ENCODE measurements at regions not wholly inside any gene's neighbourhood (a gene's known extent, or its start where the extent isn't known, plus 50 kb on each side); places are given as distances from the start of the nearest gene placed in this dataset.

GRCh38 chr18:46318356-46318755, 214.2 kb downstream of the HAUS1 start:
- CTCF ChIA-PET: interaction anchor here (0.9 kb wide), 1 partner anchor 16 kb away, joined by 3 read pairs; no protein-coding TSS in a partner anchor
- H3K4me1 Mint-ChIP-seq (ENCODE audit: low read depth): no peaks in the 10 kb centered on the region
- no peak overlapping the region for H3K27ac Mint-ChIP-seq
- H3K36me3 Mint-ChIP-seq (ENCODE audit: low read depth): no peaks in the 10 kb centered on the region
- no peaks in the 10 kb centered on the region for H3K27me3 Mint-ChIP-seq (ENCODE audit: low read depth)
- H3K4me3 Mint-ChIP-seq: no peak overlapping the region
- intact Hi-C loops (cut with micrococcal nuclease): no loop called here
- no peaks in the 10 kb centered on the region for H3K9me3 Mint-ChIP-seq
- no peak for DNase-seq

GRCh38 chr18:46319783-46320182, 215.6 kb downstream of the HAUS1 start:
- Mint-ChIP-seq H3K27me3 (ENCODE audit: low read depth) (no peaks in the 10 kb centered on the region), H3K9me3 (no peaks in the 10 kb centered on the region), H3K36me3 (ENCODE audit: low read depth) (no peaks in the 10 kb centered on the region), H3K4me3 (no peak overlapping the region), H3K27ac (no peak overlapping the region), H3K4me1 (ENCODE audit: low read depth) (no peaks in the 10 kb centered on the region)
- CTCF ChIA-PET: no interaction called here
- no peak for DNase-seq
- intact Hi-C loops (cut with micrococcal nuclease): no loop called here

GRCh38 chr18:46320297-46320696, 216.1 kb downstream of the HAUS1 start:
- H3K36me3 Mint-ChIP-seq (ENCODE audit: low read depth): no peaks in the 10 kb centered on the region
- DNase-seq: no peak
- intact Hi-C loops (cut with micrococcal nuclease): no loop called here
- no peaks in the 10 kb centered on the region for H3K4me1 Mint-ChIP-seq (ENCODE audit: low read depth)
- no peak overlapping the region for H3K4me3 Mint-ChIP-seq
- CTCF ChIA-PET: no interaction called here
- no peaks in the 10 kb centered on the region for H3K9me3 Mint-ChIP-seq
- H3K27ac Mint-ChIP-seq: no peak overlapping the region
- H3K27me3 Mint-ChIP-seq (ENCODE audit: low read depth): no peaks in the 10 kb centered on the region

GRCh38 chr18:46320928-46321711, 216.9 kb downstream of the HAUS1 start:
- intact Hi-C loops (cut with micrococcal nuclease): no loop called here
- no peak overlapping the region for H3K27ac Mint-ChIP-seq
- CTCF ChIA-PET: no interaction called here

GRCh38 chr18:46321955-46322354, 217.8 kb downstream of the HAUS1 start:
- Mint-ChIP-seq H3K27me3 (ENCODE audit: low read depth) (no peaks in the 10 kb centered on the region), H3K9me3 (no peaks in the 10 kb centered on the region), H3K4me1 (ENCODE audit: low read depth) (no peaks in the 10 kb centered on the region), H3K4me3 (no peak overlapping the region), H3K36me3 (ENCODE audit: low read depth) (no peaks in the 10 kb centered on the region), H3K27ac (no peak overlapping the region)
- no peak for DNase-seq
- CTCF ChIA-PET: no interaction called here
- intact Hi-C loops (cut with micrococcal nuclease): no loop called here

More at GRCh38 chr18:46320928-46321711, 216.9 kb downstream of the HAUS1 start:
- no peak for DNase-seq
- Mint-ChIP-seq H3K4me3 (no peak overlapping the region), H3K9me3 (no peaks in the 10 kb centered on the region), H3K36me3 (ENCODE audit: low read depth) (no peaks in the 10 kb centered on the region), H3K27me3 (ENCODE audit: low read depth) (no peaks in the 10 kb centered on the region), H3K4me1 (ENCODE audit: low read depth) (no peaks in the 10 kb centered on the region)

GRCh38 chr18:46322411-46322891, 218.3 kb downstream of the HAUS1 start:
- Mint-ChIP-seq H3K36me3 (ENCODE audit: low read depth) (no peaks in the 10 kb centered on the region), H3K4me3 (no peak overlapping the region), H3K9me3 (no peaks in the 10 kb centered on the region), H3K4me1 (ENCODE audit: low read depth) (no peaks in the 10 kb centered on the region), H3K27me3 (ENCODE audit: low read depth) (no peaks in the 10 kb centered on the region), H3K27ac (no peak overlapping the region)
- DNase-seq: no peak
- intact Hi-C loops (cut with micrococcal nuclease): no loop called here
- CTCF ChIA-PET: no interaction called here

- Mint-ChIP-seq H3K27me3 (ENCODE audit: low read depth) (no peaks in the 10 kb centered on the region), H3K9me3 (no peaks in the 10 kb centered on the region), H3K4me1 (ENCODE audit: low read depth) (no peaks in the 10 kb centered on the region), H3K4me3 (no peak overlapping the region), H3K27ac (no peak overlapping the region), H3K36me3 (ENCODE audit: low read depth) (no peaks in the 10 kb centered on the region)
- intact Hi-C loops (cut with micrococcal nuclease): no loop called here
- CTCF ChIA-PET: no interaction called here
- no peak for DNase-seq
Observed at GRCh38 chr18:46322941-46323340, 218.8 kb downstream of the HAUS1 start.

- DNase-seq: no peak
- Mint-ChIP-seq H3K36me3 (ENCODE audit: low read depth) (no peaks in the 10 kb centered on the region), H3K27me3 (ENCODE audit: low read depth) (no peaks in the 10 kb centered on the region), H3K4me1 (ENCODE audit: low read depth) (no peaks in the 10 kb centered on the region), H3K9me3 (no peaks in the 10 kb centered on the region), H3K27ac (no peak overlapping the region), H3K4me3 (no peak overlapping the region)
- intact Hi-C loops (cut with micrococcal nuclease): no loop called here
- CTCF ChIA-PET: no interaction called here
Observed at GRCh38 chr18:46324087-46324955, 220.1 kb downstream of the HAUS1 start.

GRCh38 chr18:46325895-46326294, 221.7 kb downstream of the HAUS1 start:
- peaks cover under 1% of the 10 kb centered on the region for H3K27me3 Mint-ChIP-seq (ENCODE audit: low read depth)
- intact Hi-C loops (cut with micrococcal nuclease): no loop called here
- H3K9me3 Mint-ChIP-seq: no peaks in the 10 kb centered on the region
- H3K27ac Mint-ChIP-seq: no peak overlapping the region
- DNase-seq: no peak
- no peaks in the 10 kb centered on the region for H3K4me1 Mint-ChIP-seq (ENCODE audit: low read depth)
- H3K4me3 Mint-ChIP-seq: no peak overlapping the region
- H3K36me3 Mint-ChIP-seq (ENCODE audit: low read depth): no peaks in the 10 kb centered on the region
- CTCF ChIA-PET: no interaction called here

- Mint-ChIP-seq H3K27me3 (ENCODE audit: low read depth) (peaks cover 22% of the 10 kb centered on the region), H3K27ac (no peak overlapping the region), H3K36me3 (ENCODE audit: low read depth) (no peaks in the 10 kb centered on the region), H3K9me3 (no peaks in the 10 kb centered on the region), H3K4me1 (ENCODE audit: low read depth) (peaks cover 9% of the 10 kb centered on the region), H3K4me3 (no peak overlapping the region)
- no peak for DNase-seq
- CTCF ChIA-PET: no interaction called here
- intact Hi-C loops (cut with micrococcal nuclease): no loop called here
Observed at GRCh38 chr18:46329736-46330246, 225.6 kb downstream of the HAUS1 start.

- Mint-ChIP-seq H3K4me3 (no peak overlapping the region), H3K27ac (no peak overlapping the region), H3K9me3 (no peaks in the 10 kb centered on the region), H3K4me1 (ENCODE audit: low read depth) (peaks cover 18% of the 10 kb centered on the region), H3K27me3 (ENCODE audit: low read depth) (peaks cover 38% of the 10 kb centered on the region), H3K36me3 (ENCODE audit: low read depth) (no peaks in the 10 kb centered on the region)
- intact Hi-C loops (cut with micrococcal nuclease): no loop called here
- no peak for DNase-seq
- CTCF ChIA-PET: no interaction called here
Observed at GRCh38 chr18:46331316-46331715, 227.1 kb downstream of the HAUS1 start.

GRCh38 chr18:46332286-46332801, 228.2 kb downstream of the HAUS1 start:
- H3K27ac Mint-ChIP-seq: no peak overlapping the region
- H3K36me3 Mint-ChIP-seq (ENCODE audit: low read depth): no peaks in the 10 kb centered on the region
- peaks cover 46% of the 10 kb centered on the region for H3K27me3 Mint-ChIP-seq (ENCODE audit: low read depth)
- intact Hi-C loops (cut with micrococcal nuclease): no loop called here
- H3K4me1 Mint-ChIP-seq (ENCODE audit: low read depth): peaks cover 18% of the 10 kb centered on the region
- no peak overlapping the region for H3K4me3 Mint-ChIP-seq
- CTCF ChIA-PET: no interaction called here
- no peaks in the 10 kb centered on the region for H3K9me3 Mint-ChIP-seq
- DNase-seq: no peak

All from activated naive CD4-positive, alpha-beta T cell treated with anti-CD3 and anti-CD28 coated beads for 36 hours (primary cell).